NCI-H69 (cell line): ENCODE measurements at regions not wholly inside any gene's neighbourhood (a gene's known extent, or its start where the extent isn't known, plus 50 kb on each side); places are given as distances from the start of the nearest gene placed in this dataset.

Experiments
- DNase-seq: peaks from one replicate; lab custom pipeline; 2025; lab: John Stamatoyannopoulos, UW

DNA sequence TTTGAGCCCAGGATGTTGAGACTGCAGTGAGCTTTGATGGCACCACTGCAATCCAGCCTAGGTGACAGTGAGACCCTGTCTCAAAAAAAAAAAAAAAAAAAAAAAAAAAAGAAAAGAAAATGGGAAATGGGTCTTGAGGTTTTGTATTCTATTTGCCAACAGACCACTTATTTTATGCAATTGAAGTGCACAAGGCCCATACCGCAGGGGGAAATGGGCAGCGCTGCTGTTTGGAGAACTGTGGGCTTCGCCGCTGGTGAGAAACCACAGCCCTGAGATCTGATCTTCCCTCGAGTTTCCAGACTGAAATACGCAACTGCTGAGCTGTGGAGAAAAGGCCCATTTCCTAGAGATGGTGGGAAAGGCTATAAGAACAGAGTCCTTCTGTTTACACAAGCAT is 512.0 kb downstream of the TCERG1L start:
- DNase-seq = no peak

DNA sequence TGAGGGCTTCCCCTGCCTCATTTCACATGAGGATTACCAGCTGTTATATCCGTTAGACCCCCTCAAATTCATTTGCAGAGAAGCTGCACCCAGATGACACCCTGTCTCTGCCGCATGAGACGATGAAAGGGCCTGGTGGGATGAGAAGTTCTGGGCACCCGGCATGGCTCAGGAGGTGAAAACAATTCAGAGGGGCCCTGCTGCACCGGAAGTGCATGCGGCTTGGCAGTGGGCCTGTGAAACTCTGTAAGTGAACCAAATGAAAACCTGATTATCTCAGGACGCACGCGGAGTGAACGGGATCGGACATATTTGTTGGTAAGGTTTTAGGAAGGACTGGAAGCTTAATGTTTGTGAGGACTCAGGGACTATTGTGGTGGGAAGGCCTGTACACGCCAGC is 511.2 kb downstream of the TCERG1L start:
- DNase-seq = no peak

DNA sequence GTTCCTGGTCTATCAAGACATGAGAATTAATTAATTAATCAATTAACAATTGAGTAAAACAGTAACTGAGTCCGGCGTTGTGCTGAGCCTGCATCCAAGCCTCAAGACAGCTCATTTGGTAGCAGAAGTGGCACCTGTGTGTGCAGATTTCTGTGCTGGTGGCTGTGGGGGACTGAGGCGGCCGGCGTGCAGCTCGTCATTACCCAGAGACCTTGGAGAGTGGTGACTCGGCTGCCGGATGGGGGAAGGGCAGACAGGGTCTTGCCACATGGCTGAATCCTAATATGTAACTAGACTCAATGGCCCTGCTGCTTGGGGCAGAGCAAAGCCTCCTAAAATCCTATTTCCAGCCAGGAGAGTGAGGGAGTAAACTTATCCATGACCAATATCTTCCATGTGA is 510.2 kb downstream of the TCERG1L start:
- no peak for DNase-seq

- no peak for DNase-seq
Measured at GRCh38 chr10:130801784-130802183, 509.7 kb downstream of the TCERG1L start.

GRCh38 chr10:130802301-130802700 is 509.2 kb downstream of the TCERG1L start:
- DNase-seq = no peak

DNA sequence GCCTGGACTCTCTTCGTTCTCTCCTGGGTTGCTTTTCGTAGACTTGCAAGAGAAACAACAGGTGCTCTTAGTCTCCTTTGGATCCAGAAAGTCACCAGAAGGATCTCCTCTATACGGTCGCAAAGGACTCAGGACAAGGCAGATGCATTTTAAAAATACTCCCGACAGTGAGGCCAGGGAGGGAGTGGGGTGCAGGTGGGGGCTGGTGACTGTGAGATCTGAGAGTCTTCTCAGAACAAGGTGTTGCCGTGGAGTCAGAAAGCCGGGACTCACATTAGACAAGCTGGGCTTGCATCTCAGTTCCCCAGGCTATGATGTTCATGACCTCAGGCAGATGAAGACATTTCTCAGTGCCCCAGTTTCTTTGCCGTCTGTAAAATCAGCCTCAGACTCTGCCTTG is 507.2 kb downstream of the TCERG1L start:
- no peak for DNase-seq

GRCh38 chr10:130804778-130805634 is 506.5 kb downstream of the TCERG1L start:
- no peak for DNase-seq

- DNase-seq = no peak
Measured at GRCh38 chr10:130805635-130806030, 505.9 kb downstream of the TCERG1L start.

DNA sequence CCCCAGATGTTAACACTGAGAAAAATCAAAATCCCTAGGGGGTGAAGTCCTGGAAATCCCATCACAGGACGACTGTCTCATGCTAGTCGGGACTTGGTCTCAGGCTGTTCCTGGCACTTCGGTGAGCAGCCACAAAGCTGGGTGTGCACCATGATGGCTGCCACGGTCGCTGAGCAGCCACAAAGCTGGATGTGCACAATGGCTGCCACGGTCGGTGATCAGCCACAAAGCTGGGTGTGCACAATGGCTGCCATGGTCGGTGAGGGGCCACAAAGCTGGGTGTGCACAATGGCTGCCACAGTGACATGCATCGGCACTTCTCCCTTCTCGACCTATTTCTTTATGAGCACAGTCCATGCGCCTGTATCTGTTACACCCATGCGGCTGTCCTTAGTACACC is 505.1 kb downstream of the TCERG1L start:
- no peak for DNase-seq

DNA sequence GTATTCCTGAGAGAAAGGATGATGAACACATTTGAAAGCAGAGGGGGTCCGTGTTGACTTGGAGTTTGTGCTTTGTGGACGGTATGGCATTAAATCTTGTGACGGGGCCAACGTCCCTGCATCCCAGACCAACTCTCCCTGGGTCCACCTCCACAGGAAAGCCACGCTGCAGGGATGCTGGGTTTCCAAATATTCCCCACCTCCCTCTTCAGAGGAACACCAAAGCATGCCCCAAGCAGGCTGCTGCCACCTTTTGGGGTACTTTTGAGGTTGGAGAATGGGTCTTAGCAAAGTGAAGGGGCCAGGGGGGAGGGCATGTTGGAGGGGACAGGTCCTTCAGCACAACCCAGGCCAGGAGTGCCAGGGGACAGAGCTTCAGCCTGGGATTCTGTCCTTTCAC is 504.4 kb downstream of the TCERG1L start:
- no peak for DNase-seq

DNA sequence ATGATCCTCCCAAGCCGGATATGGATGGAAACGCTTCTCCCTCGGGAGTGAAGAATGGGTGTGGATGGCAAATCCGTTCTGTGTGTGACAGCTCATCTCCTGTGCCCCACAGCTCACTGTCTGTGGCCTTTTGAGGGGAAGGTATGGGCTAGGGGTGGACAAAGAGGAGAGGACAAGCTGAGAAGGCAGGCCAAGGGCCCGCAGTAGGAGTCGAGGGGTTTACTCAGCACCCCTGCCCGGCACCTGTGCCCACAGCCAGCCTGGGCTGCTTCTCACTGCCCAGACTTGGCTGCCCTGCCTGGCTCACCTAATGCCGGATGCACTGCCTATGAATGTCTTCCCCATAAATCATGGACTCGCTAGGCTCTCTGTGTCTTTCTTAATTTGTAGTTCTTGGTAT is 503.8 kb downstream of the TCERG1L start:
- DNase-seq = no peak

GRCh38 chr10:130808243-130808642 is 503.3 kb downstream of the TCERG1L start:
- DNase-seq = no peak

DNA sequence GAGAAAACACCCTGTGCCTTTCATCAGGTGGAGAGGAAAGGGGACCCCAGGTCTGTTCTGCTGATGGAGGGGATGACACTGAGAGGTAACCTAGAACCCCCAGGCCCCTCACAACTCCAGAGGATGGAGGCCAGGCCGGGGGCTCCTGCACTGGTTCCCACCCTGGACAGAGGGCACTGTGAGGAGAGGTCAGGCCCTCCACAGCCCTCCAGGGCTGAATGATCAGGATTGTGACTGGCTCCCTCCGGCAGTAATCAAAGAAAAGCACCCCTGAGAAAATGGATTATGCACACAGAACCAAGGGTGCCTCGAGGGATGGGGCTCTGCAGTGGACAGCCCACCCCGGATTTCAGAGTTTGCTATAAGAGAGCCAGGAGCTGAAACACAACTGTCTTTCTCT is 502.8 kb downstream of the TCERG1L start:
- no peak for DNase-seq

- DNase-seq = no peak
Measured at GRCh38 chr10:130809181-130809580, 502.3 kb downstream of the TCERG1L start.

DNA sequence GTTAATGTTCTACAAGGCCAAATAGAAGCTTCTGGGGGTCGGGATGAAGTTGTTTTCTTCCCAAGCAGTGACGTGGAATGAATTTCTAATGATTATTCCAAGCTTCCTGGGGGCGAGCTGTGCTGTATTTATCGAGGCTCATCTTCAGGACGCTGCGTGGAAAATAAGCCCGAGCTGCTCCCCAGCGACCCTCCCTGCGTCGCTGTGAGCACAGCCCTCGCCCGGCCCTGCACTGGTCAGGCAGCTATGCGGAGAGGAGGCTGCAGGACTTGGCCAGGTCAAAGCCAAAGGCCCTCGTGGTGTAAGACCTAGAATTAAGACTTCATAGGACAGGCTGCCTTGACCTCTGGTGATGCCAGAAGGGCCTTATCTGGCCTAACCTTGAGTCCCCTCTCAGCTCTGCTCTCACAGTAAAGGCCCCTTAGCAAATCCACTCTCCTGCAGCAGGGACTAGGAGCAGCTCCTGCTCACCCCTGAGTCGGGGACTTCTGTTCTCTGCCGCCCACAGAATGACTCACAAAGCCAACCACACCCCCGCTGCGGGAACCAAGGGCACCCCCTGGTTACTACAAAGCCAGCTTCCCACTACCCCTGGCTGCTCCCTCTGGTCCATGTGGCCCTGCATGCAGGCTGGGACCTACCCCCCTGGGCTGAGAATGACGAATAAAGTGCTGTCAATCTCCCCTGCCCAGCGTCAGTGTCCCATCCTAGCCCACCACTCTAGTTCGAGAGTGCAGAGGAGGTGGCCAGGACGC is 501.6 kb downstream of the TCERG1L start:
- no peak for DNase-seq

DNA sequence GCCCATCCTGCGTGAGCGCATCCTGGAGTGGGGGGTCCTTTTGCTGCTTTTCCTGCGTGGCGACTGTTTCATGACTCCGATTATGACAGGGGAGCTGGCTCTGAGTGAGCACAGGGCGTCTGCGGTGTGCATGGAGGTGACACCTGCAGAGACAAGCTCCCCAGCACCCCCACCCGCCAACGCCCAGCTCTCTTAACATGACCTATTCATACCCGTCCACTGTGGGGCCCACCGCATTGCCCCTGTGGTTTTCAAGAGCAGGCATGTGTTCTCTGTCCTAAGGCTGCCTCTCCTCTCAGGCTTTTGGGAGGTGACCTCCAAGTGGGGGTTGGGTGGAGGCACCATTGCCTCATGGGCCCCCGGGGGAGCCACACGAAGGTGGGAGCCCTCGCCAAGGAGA is 500.7 kb downstream of the TCERG1L start:
- no peak for DNase-seq

DNA sequence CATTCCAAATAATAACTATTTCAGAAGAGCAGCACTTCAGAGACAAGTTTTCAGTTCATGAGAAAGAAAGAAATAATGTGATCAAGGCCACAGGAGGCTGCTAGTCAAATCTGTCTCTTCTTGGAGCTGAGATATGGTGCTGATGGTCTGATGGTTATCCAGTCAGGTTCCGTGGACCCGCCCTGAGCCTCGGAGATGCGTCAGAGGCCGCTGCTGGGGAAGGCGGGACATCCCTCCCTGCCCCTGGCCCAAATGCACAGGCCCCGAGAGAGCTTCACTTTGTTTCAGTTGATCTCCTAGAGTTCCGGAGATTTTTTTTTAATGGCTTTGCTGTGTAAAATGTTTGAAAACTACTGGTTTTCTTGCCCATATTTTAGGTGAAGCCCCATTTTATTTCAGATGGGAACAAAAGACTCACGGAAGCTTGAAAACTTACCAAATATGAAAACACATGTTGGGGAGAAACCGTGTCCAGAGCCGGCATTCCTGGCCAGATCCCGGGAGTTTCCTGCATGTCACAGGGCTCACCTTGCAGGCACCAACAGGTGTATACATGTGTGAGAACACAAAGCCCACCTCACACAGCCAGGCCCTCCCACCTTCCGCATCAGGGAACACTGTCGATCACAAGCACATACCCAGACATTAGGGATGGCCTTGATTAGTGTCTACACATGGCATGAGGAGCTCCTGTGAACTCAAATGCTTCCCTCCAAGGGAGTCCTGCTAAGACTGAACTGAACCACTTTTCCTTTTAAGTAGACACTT is 499.0 kb downstream of the TCERG1L start:
- no peak for DNase-seq

- no peak for DNase-seq
Measured at GRCh38 chr10:130814610-130815009, 496.9 kb downstream of the TCERG1L start.

GRCh38 chr10:130816116-130816901 is 495.2 kb downstream of the TCERG1L start:
- no peak for DNase-seq

DNA sequence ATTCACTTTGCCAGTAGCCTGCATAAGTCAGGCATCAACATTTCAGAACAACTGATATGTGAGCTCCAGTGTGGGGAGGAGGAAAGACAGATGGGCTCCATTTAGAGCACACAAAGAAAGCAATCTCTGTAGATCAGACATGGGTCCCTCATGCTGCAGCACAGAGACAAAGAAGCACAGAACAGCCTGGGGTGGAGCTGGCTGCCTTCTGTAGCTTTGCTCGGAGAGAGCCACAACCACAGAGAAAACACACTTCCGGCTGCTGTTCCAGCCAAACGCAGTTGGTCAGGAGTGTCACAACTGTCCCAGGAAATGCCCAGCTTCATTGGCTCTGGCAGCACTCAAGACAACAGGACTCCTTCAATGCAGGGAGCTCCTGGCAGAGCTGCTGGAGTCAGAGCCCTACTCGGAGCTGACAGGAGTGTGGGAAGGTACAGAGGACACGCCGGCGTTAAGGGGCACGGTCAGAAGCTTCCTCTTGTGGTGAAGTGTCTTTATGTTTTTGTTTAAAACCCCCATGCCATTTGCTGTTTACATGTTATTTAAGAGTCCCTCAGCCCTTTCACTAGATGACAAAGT is 494.4 kb downstream of the TCERG1L start:
- no peak for DNase-seq

DNA sequence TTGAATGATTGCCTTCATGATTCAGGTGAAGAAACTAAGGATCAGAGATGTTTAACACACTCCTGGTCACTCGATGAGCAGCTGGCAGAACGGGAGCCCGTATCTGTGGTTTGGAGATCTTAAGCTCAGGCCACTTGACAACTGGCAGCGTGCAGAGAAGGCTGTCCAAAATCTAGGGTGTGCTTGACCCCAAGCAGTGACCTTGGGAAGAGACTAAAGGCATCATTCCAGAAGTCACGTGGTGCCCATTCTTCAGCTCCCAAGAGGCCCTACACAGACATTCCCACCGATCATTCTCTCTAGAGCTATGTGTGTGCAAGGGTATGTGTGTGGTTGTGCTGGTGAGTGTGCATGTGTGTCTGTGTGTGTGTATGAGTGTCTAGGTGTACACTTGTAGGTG is 493.8 kb downstream of the TCERG1L start:
- DNase-seq = no peak
